ENCODE measurements at regions not wholly inside any gene's neighbourhood (a gene's known extent, or its start where the extent isn't known, plus 50 kb on each side); places are given as distances from the start of the nearest gene placed in this dataset.

DNA sequence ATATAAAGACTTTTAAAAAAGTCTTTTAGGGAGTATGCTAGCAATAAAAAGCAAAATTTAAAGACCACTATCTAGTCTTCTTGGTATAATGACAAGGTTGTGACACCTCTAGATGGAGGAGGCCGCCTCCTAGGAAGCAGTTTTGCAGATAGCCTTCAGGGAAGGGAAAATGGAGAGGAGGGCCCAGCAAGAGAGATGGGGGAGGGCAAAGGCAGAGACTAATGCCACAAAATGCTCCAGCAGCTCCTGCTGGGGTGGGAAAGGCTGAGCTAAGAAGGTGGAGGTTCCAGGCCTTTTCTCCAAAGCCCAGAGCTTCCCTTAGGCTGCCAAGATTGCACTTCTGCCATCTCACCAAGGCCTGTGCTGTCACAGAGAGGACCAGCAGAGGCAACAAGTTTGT, 153.9 kb upstream of the THSD7B start:
- DNase-seq, result no peak
- Histone ChIP-seq H2AFZ (ENCODE audit: low read depth) (no peak overlapping the region), H3K79me2 (ENCODE audit: insufficient read depth) (no peaks in the 10 kb centered on the region), H3K9me2 (no peaks in the 10 kb centered on the region), H3K27me3 (ENCODE audit: insufficient read depth) (no peaks in the 10 kb centered on the region), H3K36me3 (replicated peaks in 1 of 2; ENCODE audit: control insufficient read depth in 1 of 2, insufficient read depth in 2 of 2, low read length in 1 of 2) (no peaks in the 10 kb centered on the region), H3K9me3 (no peaks in the 10 kb centered on the region), H3K4me1 (ENCODE audit: control insufficient read depth in 1 of 2, insufficient read depth in 2 of 2, low read depth in 1 of 2, low read length in 1 of 2) (no peaks in the 10 kb centered on the region), H3K9ac (no peak overlapping the region), H3K4me3 (ENCODE audit: low read depth in 2 of 2, low read length in 1 of 2) (no peak overlapping the region), H3K4me2 (no peak overlapping the region), H4K20me1 (ENCODE audit: insufficient read depth) (no peaks in the 10 kb centered on the region), H3K27ac (ENCODE audit: low read depth in 2 of 2, low read length in 1 of 2) (no peak overlapping the region), H3F3A (replicated peaks; ENCODE audit: insufficient read depth) (no peaks in the 10 kb centered on the region)
- POLR2A ChIA-PET, result no interaction called here
- TF ChIP-seq GATA2 (CRISPR knock-in tag; IDR thresholded peaks at IDR 0.05), result no peak
- TF ChIP-seq ZBTB33 (IDR thresholded peaks at IDR 0.05; ENCODE audit: borderline replicate concordance, low read depth), result no peak
- no peak for TF ChIP-seq MXI1 (IDR thresholded peaks at IDR 0.05; ENCODE audit: low read depth, low read length)
- no peak for TF ChIP-seq MEF2A (IDR thresholded peaks at IDR 0.05; ENCODE audit: borderline replicate concordance, low read depth)
- TF ChIP-seq FOXM1 (IDR thresholded peaks at IDR 0.05; ENCODE audit: low read depth), result no peak
- no peak for TF ChIP-seq GABPA (IDR thresholded peaks at IDR 0.05; ENCODE audit: low read depth)
- TF ChIP-seq USF2 (IDR thresholded peaks at IDR 0.05; ENCODE audit: borderline replicate concordance, low read depth, low read length), result no peak
- whole genome bisulfite sequencing (ENCODE audit: low lambda C conversion rate), result 6% methylated on average over 1 of the region's 1 CpG
- CTCF ChIA-PET, result interaction anchor here (1.2 kb wide), 1 partner anchor 126 kb away, joined by 5 read pairs; no protein-coding TSS in a partner anchor

DNA sequence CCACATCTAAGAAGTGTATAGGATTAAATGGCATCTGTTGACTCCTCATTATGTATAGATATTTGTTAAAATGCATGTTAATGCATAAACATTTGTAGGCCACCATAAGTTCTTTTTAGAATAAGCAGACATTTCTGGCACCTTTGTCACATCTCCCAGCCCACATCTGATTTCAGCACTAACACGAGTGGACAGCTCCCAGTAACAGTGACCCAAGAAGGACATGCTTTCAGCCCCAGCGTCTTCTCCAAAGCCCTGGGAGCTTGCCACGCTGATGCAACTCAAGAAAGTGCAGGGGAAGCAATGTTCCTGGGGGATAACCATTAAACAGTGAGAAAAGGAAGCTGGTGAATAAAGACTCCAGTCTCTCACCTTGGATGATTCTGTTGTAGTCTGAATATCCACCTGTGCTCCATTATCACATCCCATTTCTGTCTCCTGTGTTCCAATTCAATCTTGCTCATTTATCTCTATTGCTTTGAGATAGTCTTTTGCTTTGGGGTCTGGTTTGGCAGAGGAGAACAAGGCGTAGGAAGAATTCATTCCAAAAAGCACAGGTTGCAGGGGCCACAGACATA, 182.6 kb upstream of the THSD7B start:
- POLR2A ChIA-PET, result no interaction called here
- H3K27me3 ChIP-seq (ENCODE audit: insufficient read depth), result no peaks in the 10 kb centered on the region

More for the DNA sequence above, 182.6 kb upstream of the THSD7B start:
- no peak overlapping the region for H3K4me3 ChIP-seq (ENCODE audit: low read depth in 2 of 2, low read length in 1 of 2)
- no peaks in the 10 kb centered on the region for H3K9me2 ChIP-seq
- H3K36me3 ChIP-seq (replicated peaks in 1 of 2; ENCODE audit: control insufficient read depth in 1 of 2, insufficient read depth in 2 of 2, low read length in 1 of 2), result no peaks in the 10 kb centered on the region
- H3K4me1 ChIP-seq (ENCODE audit: control insufficient read depth in 1 of 2, insufficient read depth in 2 of 2, low read depth in 1 of 2, low read length in 1 of 2), result no peaks in the 10 kb centered on the region
- WGBS (ENCODE audit: low lambda C conversion rate), result 6% methylated on average over 4 of the region's 4 CpGs
- DNase-seq, result no peak
- H3F3A ChIP-seq (replicated peaks; ENCODE audit: insufficient read depth), result no peaks in the 10 kb centered on the region
- TF ChIP-seq, protein P1, sequence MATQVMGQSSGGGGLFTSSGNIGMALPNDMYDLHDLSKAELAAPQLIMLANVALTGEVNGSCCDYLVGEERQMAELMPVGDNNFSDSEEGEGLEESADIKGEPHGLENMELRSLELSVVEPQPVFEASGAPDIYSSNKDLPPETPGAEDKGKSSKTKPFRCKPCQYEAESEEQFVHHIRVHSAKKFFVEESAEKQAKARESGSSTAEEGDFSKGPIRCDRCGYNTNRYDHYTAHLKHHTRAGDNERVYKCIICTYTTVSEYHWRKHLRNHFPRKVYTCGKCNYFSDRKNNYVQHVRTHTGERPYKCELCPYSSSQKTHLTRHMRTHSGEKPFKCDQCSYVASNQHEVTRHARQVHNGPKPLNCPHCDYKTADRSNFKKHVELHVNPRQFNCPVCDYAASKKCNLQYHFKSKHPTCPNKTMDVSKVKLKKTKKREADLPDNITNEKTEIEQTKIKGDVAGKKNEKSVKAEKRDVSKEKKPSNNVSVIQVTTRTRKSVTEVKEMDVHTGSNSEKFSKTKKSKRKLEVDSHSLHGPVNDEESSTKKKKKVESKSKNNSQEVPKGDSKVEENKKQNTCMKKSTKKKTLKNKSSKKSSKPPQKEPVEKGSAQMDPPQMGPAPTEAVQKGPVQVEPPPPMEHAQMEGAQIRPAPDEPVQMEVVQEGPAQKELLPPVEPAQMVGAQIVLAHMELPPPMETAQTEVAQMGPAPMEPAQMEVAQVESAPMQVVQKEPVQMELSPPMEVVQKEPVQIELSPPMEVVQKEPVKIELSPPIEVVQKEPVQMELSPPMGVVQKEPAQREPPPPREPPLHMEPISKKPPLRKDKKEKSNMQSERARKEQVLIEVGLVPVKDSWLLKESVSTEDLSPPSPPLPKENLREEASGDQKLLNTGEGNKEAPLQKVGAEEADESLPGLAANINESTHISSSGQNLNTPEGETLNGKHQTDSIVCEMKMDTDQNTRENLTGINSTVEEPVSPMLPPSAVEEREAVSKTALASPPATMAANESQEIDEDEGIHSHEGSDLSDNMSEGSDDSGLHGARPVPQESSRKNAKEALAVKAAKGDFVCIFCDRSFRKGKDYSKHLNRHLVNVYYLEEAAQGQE (IDR thresholded peaks at IDR 0.05; ENCODE audit: low read depth, low read length), result peak; percentile 88
- TF ChIP-seq NFIC (IDR thresholded peaks at IDR 0.05; ENCODE audit: borderline replicate concordance), result no peak
- H3K27ac ChIP-seq (ENCODE audit: low read depth in 2 of 2, low read length in 1 of 2), result no peak overlapping the region
- CTCF ChIA-PET, result interaction anchor here (0.7 kb wide), 1 partner anchor 9 kb away, joined by 3 read pairs; no protein-coding TSS in a partner anchor
- H3K79me2 ChIP-seq (ENCODE audit: insufficient read depth), result no peaks in the 10 kb centered on the region
- no peak overlapping the region for H2AFZ ChIP-seq (ENCODE audit: low read depth)
- 0 out of 2 replicates have a peak, but pooled peaks cover 3% of the 10 kb centered on the region for H3K9me3 ChIP-seq
- H3K9ac ChIP-seq, result no peak overlapping the region
- no peak overlapping the region for H3K4me2 ChIP-seq
- H4K20me1 ChIP-seq (ENCODE audit: insufficient read depth), result no peaks in the 10 kb centered on the region
